GM23248 (cell line): ENCODE measurements at regions not wholly inside any gene's neighbourhood (a gene's known extent, or its start where the extent isn't known, plus 50 kb on each side); places are given as distances from the start of the nearest gene placed in this dataset.

Source experiments
- EZH2 ChIP-seq: fragments of 200-600 bp; sonication (generic); IDR thresholded peaks from 2 replicates; pipeline ENCODE4 v1.6.1; 2018; ENCODE audit warnings: antibody characterized with exemption, mild to moderate bottlenecking; ENCODE audit not compliant: insufficient read depth, poor library complexity, severe bottlenecking
- EZH2phosphoT487 ChIP-seq: fragments of 200-600 bp; sonication (generic); IDR thresholded peaks from 2 replicates; pipeline ENCODE4 v1.6.1; 2018; ENCODE audit warnings: antibody characterized with exemption, moderate library complexity, mild to moderate bottlenecking, low read depth; ENCODE audit not compliant: insufficient read depth

DNA sequence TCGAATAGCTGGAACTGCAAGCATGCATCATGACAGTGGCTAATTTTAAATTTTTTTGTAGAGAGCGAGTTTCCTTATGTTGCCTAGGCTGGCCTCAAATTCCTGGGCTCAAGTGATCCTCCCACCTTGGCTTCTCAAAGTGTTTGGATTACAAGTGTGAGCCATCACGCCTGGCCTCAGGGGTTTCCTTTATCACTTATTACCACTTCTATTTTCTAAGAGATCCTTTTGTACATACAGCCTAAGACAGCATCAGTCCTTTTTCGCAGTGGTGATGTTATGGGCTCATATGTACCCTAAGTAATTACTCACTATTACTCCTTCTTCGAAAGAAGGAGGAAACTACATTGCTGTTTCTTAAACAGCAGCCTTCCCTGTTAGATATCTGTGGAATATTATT, 54.1 kb upstream of the CDKN2AIP start:
- TF ChIP-seq EZH2 = no peak
- TF ChIP-seq EZH2phosphoT487 = no peak
